Endothelial cell of umbilical vein (primary cell): ENCODE measurements at regions not wholly inside any gene's neighbourhood (a gene's known extent, or its start where the extent isn't known, plus 50 kb on each side); places are given as distances from the start of the nearest gene placed in this dataset.

ENCODE experiments used
- BruUV-seq: library from RNA; stranded (reverse); fragments of 400-500 nt; replicated peaks from 2 replicates; lab custom pipeline; 2021; lab: Mats Ljungman, UMichigan
- CTCF ChIA-PET: fragments of 300-600, 350-600 bp; sonication (Branson Sonifier 250); formaldehyde crosslinking; loops from one replicate; lab custom pipeline; 2021; ENCODE audit warnings: antibody characterized with exemption, inconsistent platforms; lab: Charles Lee
- POLR2A ChIA-PET: fragments of 300-600, 350-600 bp; sonication (Branson Sonifier 250); formaldehyde crosslinking; loops from one replicate; lab custom pipeline; 2021; ENCODE audit warnings: antibody characterized with exemption, inconsistent platforms; lab: Charles Lee
- DNase-seq: peaks from one replicate; pipeline ENCODE4 v3.0.0-alpha.2; 2011; ENCODE audit warnings: low read depth, low spot score
- FAIRE-seq: peaks from 2 replicates; lab custom pipeline; 2011; peaks lifted over from hg19 to GRCh38; lab: Jason Lieb, UNC
- H2AFZ ChIP-seq: 2 replicates; pipeline ENCODE4 v1.6.0; 2012; ENCODE audit warnings: low read depth, low read length, control low read depth, inconsistent platforms
- H3K27ac ChIP-seq: 2 replicates; pipeline ENCODE4 v1.5.1; 2011; ENCODE audit warnings: low read depth, mild to moderate bottlenecking, control low read depth, low read length, moderate library complexity; ENCODE audit not compliant: insufficient read depth
- H3K27me3 ChIP-seq, 2 experiments: 2 replicates each; pipeline versions ENCODE4 v1.6.0 to v1.6.1; 2011; ENCODE audit warnings: low read length in 2 of 2, mixed read lengths in 1 of 2; ENCODE audit not compliant: control insufficient read depth in 2 of 2, insufficient read depth in 2 of 2
- H3K36me3 ChIP-seq, 2 experiments: 2 replicates in 1 of 2; 3 replicates in 1 of 2; pipeline ENCODE4 v1.5.1; 2011; ENCODE audit warnings: low read length in 2 of 2, mild to moderate bottlenecking in 1 of 2, moderate library complexity in 1 of 2; ENCODE audit not compliant: control insufficient read depth in 2 of 2, insufficient read depth in 2 of 2; ENCODE audit errors: extremely low read depth in 1 of 2
- H3K4me1 ChIP-seq: 3 replicates; pipeline ENCODE4 v1.5.1; 2011; ENCODE audit warnings: mild to moderate bottlenecking, low read length; ENCODE audit not compliant: control insufficient read depth, insufficient read depth; ENCODE audit errors: extremely low read depth
- H3K4me2 ChIP-seq: 2 replicates; pipeline ENCODE4 v1.6.1; 2011; ENCODE audit warnings: low read length, control low read depth, mixed read lengths; ENCODE audit not compliant: insufficient read depth
- H3K4me3 ChIP-seq, 3 experiments: fragments of 200-600 bp in 1 of 3; sonication (generic), shearing (Covaris generic) in 1 of 3; replicated peaks in 1 of 3; 2 replicates each; pipeline ENCODE4 v1.5.1; 2011 to 2016; ENCODE audit warnings: control low read depth in 3 of 3, low read length in 3 of 3, mild to moderate bottlenecking in 2 of 3, inconsistent platforms in 1 of 3, low read depth in 1 of 3, moderate library complexity in 1 of 3; ENCODE audit not compliant: insufficient read depth in 1 of 3
- H3K79me2 ChIP-seq: 2 replicates; pipeline ENCODE4 v1.6.0; 2012; ENCODE audit warnings: low read length, inconsistent platforms; ENCODE audit not compliant: control insufficient read depth, insufficient read depth
- H3K9ac ChIP-seq: replicated peaks from 2 replicates; pipeline ENCODE3; 2011; ENCODE audit warnings: low read length, control low read depth; ENCODE audit not compliant: insufficient read depth; ENCODE audit errors: extremely low read depth
- H3K9me1 ChIP-seq: replicated peaks from 3 replicates; pipeline ENCODE4 v1.6.0; 2011; ENCODE audit warnings: mild to moderate bottlenecking, low read length; ENCODE audit not compliant: control insufficient read depth, insufficient read depth; ENCODE audit errors: extremely low read depth
- H3K9me3 ChIP-seq: replicated peaks from 2 replicates; pipeline ENCODE4 v1.5.1; 2012; ENCODE audit warnings: low read length, inconsistent platforms; ENCODE audit not compliant: control insufficient read depth, insufficient read depth
- H4K20me1 ChIP-seq: replicated peaks from 2 replicates; pipeline ENCODE3; 2011; ENCODE audit warnings: mild to moderate bottlenecking, low read length; ENCODE audit not compliant: control insufficient read depth, insufficient read depth; ENCODE audit errors: extremely low read depth
- CTCF ChIP-seq, 2 donors: IDR thresholded peaks; 1 replicate in 1 of 2; 2 replicates in 1 of 2; pipeline ENCODE4 v1.5.1; 2011; ENCODE audit warnings: low read length in 2 of 2, mild to moderate bottlenecking in 2 of 2, moderate library complexity in 2 of 2, control low read depth in 1 of 2, inconsistent platforms in 1 of 2, low read depth in 1 of 2; ENCODE audit not compliant: insufficient read depth in 1 of 2; ENCODE audit errors: extremely low read depth in 1 of 2
- EZH2 ChIP-seq: IDR thresholded peaks from 2 replicates; pipeline ENCODE4 v1.6.1; 2012; ENCODE audit warnings: borderline replicate concordance, low read depth, mild to moderate bottlenecking, moderate library complexity, low read length, inconsistent platforms; ENCODE audit not compliant: severe bottlenecking
- FOS ChIP-seq: IDR thresholded peaks from 2 replicates; pipeline ENCODE4 v1.6.1; 2011; ENCODE audit warnings: mild to moderate bottlenecking, low read length, moderate library complexity, borderline replicate concordance; ENCODE audit not compliant: insufficient read depth
- GATA2 ChIP-seq: IDR thresholded peaks from 2 replicates; pipeline ENCODE4 v1.7.0; 2011; ENCODE audit warnings: low read depth, mild to moderate bottlenecking, moderate library complexity, mixed read lengths, low read length; ENCODE audit not compliant: insufficient read length, insufficient read depth
- JUN ChIP-seq: IDR thresholded peaks from 2 replicates; pipeline ENCODE4 v1.6.1; 2011; ENCODE audit warnings: borderline replicate concordance, low read depth; ENCODE audit not compliant: insufficient read length, insufficient read depth
- MYC ChIP-seq: IDR thresholded peaks from one replicate; pipeline ENCODE4 v1.6.1; 2011; ENCODE audit warnings: mild to moderate bottlenecking, low read depth, low read length
- POLR2A ChIP-seq: IDR thresholded peaks from 2 replicates; pipeline ENCODE4 v1.6.1; 2012; ENCODE audit warnings: low read depth, mild to moderate bottlenecking, control low read depth, low read length
- POLR2AphosphoS5 ChIP-seq: IDR thresholded peaks from 2 replicates; pipeline ENCODE4 v1.6.1; 2012; ENCODE audit warnings: low read depth, mild to moderate bottlenecking, control low read depth, low read length, moderate library complexity; ENCODE audit not compliant: insufficient read depth
- dilution Hi-C: fragments of 300-500 bp; cut with MboI; formaldehyde crosslinking; loops from one replicate; pipeline ENCODE4 v1.15.0; 2019; ENCODE audit warnings: low sequenced_read_pairs; ENCODE audit not compliant: extremely low pct_ligation_motif_present
- intact Hi-C: fragments of 100-400 bp; cut with micrococcal nuclease; formaldehyde crosslinking; loops from one replicate; pipeline ENCODE4 v1.10.0; 2022
- TF ChIP-seq, protein P1 (sequence below): IDR thresholded peaks from 2 replicates; pipeline ENCODE4 v1.6.1; 2011; ENCODE audit not compliant: insufficient read depth, insufficient read length

- dilution Hi-C loops, result no loop called here
- Histone ChIP-seq H3K4me2 (no peak overlapping the region), H3K9me3 (no peaks in the 10 kb centered on the region), H3K79me2 (no peaks in the 10 kb centered on the region), H3K4me3 (no peak overlapping the region), H4K20me1 (no peaks in the 10 kb centered on the region), H2AFZ (no peak overlapping the region), H3K36me3 (no peaks in the 10 kb centered on the region), H3K27me3 (no peaks in the 10 kb centered on the region), H3K4me1 (no peaks in the 10 kb centered on the region), H3K9me1 (no peaks in the 10 kb centered on the region), H3K27ac (no peak overlapping the region), H3K9ac (no peak overlapping the region)
- intact Hi-C loops, result no loop called here
- FAIRE-seq (no peak), DNase-seq (no peak)
- CTCF ChIA-PET, result no interaction called here
- POLR2A ChIA-PET, result no interaction called here
- BruUV-seq, result no TSS peak
- no peak for TF ChIP-seq FOS
These were observed 820.8 kb downstream of the TBL1XR1 start for GRCh38 chr3:176376531-176376930.

- dilution Hi-C loops, result no loop called here
- no peak for FAIRE-seq
- Histone ChIP-seq H3K4me1 (no peaks in the 10 kb centered on the region), H3K9me1 (no peaks in the 10 kb centered on the region), H4K20me1 (no peaks in the 10 kb centered on the region), H3K9ac (no peak overlapping the region), H3K4me2 (no peak overlapping the region), H3K27ac (no peak overlapping the region), H3K4me3 (no peak overlapping the region), H3K36me3 (no peaks in the 10 kb centered on the region), H3K9me3 (no peaks in the 10 kb centered on the region), H3K79me2 (no peaks in the 10 kb centered on the region), H3K27me3 (no peaks in the 10 kb centered on the region), H2AFZ (no peak overlapping the region)
- TF ChIP-seq CTCF (IDR thresholded peaks at IDR 0.05; ENCODE audit: extremely low read depth in 1 of 2, insufficient read depth in 1 of 2, low read depth in 1 of 2, low read length in 2 of 2), result no peak
- TF ChIP-seq POLR2AphosphoS5, result no peak
- no peak for TF ChIP-seq JUN
- TF ChIP-seq, protein P1, sequence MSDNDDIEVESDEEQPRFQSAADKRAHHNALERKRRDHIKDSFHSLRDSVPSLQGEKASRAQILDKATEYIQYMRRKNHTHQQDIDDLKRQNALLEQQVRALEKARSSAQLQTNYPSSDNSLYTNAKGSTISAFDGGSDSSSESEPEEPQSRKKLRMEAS, result no peak
- no peak for TF ChIP-seq MYC
- TF ChIP-seq EZH2, result no peak
- no peak for TF ChIP-seq FOS
- no peak for TF ChIP-seq POLR2A
- no peak for TF ChIP-seq GATA2
- no peak for DNase-seq
- intact Hi-C loops, result no loop called here
- BruUV-seq, result no TSS peak
- CTCF ChIA-PET, result no interaction called here
- POLR2A ChIA-PET, result no interaction called here
These were observed 821.8 kb downstream of the TBL1XR1 start for GRCh38 chr3:176375519-176375918.
